HPDE6-E6E7 (cell line): ENCODE measurements at regions not wholly inside any gene's neighbourhood (a gene's known extent, or its start where the extent isn't known, plus 50 kb on each side); places are given as distances from the start of the nearest gene placed in this dataset.
A peak's percentile ranks its signal among the peaks of the same experiment; 100 is the strongest.
"Not testable (repeated sequence)": the region's sequence is repeated elsewhere in the genome, so short reads cannot be mapped to it uniquely, and the experiment has no call there.

Experiments used
- DNase-seq: peaks from one replicate; pipeline ENCODE4 v3.0.0; 2011; ENCODE audit warnings: missing footprints; ENCODE audit errors: extremely low spot score

DNA sequence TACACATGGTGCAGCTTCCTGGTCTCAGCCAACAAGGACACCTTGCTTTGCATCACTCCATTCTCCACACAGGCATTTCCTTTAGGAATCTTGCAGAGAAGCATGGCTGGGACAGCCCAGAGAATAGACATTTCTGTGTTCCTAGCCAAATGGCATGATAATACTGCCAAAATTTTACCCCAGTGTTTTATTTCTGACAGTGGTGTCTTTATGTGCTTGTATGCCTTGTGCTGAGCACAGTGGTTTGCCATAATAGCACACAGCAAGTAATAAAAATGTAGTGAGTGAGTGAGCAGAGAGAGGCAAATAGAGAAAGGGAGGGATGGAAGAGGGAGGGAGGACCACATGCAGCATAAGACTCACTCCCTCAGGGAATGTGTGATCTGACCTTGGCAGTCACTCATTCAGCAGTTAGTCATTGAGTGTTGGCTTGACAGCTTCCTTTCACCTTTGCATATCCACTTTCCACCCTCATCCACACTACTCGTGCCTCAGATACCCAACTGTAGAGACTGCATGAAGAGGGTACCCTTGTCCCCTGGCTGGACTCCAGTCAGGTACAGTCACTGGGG, 212.8 kb upstream of the CCDC196 start:
- DNase-seq = no peak

GRCh38 chr14:66278418-66278817, 207.8 kb upstream of the CCDC196 start:
- DNase-seq = not testable (repeated sequence)

GRCh38 chr14:66281036-66281776, 205.0 kb upstream of the CCDC196 start:
- DNase-seq = no peak

GRCh38 chr14:66284346-66284745, 201.8 kb upstream of the CCDC196 start:
- DNase-seq = no peak

GRCh38 chr14:66288511-66288910, 197.7 kb upstream of the CCDC196 start:
- DNase-seq = no peak

DNA sequence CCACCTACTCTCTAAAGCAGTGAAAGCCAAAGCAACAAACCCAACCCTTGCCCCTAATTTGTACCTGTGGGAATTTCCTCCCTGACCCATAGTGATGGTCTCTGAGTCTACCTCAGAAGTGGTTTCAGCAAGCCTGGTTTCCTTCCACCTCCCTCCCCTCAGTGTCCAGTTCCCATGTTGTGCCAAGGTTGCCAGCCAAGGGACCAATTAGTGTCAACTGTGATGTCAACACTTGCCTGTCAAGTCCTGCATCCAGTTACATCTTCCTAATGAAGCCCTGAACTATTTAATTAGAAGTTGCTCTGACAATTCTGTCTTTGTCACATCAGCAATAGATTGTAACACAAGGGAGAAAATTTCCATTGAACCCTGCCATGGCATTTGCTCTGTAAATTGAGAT, 194.4 kb upstream of the CCDC196 start:
- no peak for DNase-seq

DNA sequence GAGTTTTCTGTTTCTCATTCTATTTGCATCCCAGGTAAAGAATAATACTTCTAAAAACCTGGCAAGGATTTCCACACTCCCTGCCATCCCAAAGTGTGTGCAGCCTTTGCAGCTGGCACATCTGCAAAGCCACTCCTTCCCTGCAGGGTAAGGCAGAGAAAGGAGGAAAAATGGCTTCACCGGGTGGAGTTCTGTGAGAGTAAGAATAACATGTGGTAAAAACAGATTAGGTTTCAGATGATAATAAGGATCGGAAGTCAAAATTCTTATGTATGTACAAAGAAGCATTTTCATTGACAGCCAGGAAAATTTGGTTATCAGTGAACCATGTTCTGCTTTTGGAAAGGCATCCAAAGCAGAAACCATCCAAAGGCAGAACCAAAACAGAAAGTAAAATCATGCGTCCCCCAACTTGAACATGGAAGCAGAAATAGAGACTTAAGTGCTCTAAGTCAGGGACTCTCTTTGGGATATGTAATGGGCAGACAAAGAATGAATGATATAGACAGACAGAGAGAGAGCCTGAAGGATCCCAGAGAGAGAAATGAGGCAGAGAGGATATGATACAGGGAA, 192.6 kb upstream of the CCDC196 start:
- no peak for DNase-seq

DNA sequence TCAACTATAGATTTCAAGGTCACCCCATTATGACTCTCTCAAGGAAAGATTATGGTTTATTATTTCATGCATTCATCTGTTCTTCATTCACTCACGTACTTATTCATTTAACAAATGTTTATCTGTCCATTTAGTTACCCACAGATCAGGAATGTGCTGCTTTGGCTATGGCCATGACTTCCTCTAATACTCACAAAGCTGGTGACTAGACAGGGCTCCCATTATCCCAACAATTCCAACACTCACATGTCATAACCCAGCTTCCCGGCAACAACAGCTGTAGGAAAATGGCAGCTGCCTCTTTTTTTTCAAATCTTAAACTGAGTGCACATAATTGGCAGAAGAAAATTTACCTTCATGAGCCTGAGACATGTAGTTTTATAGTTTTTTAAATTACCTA, 190.8 kb upstream of the CCDC196 start:
- no peak for DNase-seq

DNA sequence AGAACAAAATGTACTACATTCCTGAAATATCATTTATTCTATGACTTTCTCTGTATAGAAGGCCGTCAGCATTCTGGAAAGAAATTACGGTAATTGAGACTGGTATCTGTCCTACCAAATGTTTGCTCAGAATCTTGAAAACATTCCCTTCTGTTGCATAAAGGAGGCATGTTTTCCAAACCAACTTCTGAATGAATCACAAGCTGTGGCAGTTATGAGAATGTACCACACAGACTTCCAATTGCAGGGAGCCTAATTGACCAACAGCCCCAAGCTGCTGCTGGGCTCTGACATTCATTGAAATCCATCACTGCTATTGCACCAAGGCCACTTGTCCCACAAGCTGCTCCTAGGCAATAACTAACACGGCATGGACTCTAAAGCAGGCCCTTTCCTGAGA, 185.3 kb upstream of the CCDC196 start:
- no peak for DNase-seq

- DNase-seq = no peak
Measured at GRCh38 chr14:66306101-66306500, 180.1 kb upstream of the CCDC196 start.

DNA sequence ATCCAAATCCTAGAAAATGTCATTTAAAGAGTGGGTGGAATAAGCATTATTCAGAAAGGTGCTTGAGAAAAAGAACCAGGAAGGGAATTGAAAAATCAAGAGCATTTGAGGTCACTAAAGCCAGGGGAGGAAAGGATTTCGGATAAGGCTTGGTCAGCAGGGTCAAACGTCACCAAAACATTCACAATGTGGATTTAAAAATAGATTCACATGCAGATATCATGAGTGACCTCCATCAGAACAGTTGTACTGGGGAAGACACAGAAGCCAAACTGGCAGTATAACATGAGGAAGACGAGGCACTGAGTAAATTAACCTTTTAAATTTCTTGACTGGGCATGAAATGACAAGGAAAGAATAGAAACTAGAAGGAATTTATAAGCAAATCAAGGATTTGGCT, 175.1 kb upstream of the CCDC196 start:
- DNase-seq = no peak

- DNase-seq = no peak
Measured at GRCh38 chr14:66311990-66312389, 174.2 kb upstream of the CCDC196 start.

GRCh38 chr14:66312451-66312850, 173.7 kb upstream of the CCDC196 start:
- DNase-seq = no peak

DNA sequence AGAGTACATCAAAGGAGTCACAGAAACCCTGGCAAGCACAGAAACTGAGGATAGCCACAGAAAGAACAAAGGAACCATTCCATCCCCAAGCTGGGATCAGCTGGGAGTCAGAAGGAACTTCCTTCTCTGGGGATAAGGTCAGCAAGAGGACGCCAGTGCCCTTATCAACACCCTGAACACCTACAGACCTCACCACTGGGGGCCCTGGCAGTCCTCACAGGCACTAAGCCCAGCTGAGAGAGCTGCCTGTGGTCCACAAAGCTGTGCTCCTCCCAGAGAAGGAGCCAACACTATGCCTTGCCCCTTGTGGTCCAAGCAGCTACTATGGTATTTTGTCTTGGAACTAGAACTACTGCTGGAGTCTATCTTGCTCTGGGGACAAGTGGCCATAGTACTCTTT, 171.1 kb upstream of the CCDC196 start:
- no peak for DNase-seq

- no peak for DNase-seq
Measured at GRCh38 chr14:66315548-66315947, 170.6 kb upstream of the CCDC196 start.

DNA sequence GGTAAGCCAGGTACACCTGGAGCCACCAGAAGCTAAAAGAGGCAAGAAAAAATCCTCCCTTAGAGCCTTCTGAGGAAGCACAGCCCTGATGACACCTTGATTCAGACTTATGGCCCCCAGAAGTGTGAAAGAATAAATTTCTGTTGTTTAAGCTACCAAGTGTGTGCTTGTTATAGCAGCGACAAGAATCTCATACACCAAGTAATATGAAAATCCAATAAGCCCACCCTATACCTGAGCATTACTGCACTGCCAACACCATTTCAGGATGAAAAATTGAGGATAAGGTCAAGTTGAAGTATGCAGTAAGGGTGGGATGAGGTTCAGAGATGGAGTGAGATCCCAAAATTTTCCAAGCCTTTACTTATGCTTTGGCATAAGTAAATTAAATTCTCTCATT, 163.6 kb upstream of the CCDC196 start:
- no peak for DNase-seq

DNA sequence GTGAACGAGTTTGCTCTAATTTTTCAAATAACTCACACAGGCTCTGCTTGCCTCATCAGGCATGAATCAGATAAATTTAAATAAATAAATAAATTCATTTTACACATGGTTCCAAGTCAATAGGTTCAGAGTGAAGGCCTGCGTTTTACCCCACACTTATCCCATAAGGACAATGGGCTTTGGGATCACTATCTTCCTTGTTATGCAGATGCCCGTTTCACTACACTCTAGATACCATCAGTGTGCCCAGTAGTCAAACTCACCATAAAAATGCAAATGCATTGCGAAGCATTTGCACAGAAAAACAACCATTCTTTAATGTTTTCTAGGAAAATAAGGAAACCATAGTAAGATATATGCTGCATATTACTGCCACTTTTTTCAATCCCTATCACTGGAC, 155.9 kb upstream of the CCDC196 start:
- no peak for DNase-seq

DNA sequence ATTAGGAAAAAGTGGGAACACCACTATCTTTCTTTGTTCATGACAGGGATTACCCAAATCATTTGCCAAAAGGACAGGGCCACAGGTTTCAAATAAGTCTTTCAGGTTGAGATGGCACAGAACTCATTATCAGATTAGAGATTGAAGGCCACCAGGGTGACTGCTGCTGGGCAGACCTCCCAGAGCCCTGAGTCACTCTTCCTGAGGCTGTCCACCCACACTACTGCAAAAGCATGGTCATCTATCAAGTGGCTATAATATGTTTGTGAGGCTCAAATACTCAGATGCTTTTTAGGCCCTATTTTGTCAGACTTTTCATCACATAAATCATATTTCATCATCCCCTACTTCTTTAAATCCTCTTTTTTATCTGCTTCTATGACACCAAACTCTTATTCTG, 155.3 kb upstream of the CCDC196 start:
- DNase-seq = no peak

DNA sequence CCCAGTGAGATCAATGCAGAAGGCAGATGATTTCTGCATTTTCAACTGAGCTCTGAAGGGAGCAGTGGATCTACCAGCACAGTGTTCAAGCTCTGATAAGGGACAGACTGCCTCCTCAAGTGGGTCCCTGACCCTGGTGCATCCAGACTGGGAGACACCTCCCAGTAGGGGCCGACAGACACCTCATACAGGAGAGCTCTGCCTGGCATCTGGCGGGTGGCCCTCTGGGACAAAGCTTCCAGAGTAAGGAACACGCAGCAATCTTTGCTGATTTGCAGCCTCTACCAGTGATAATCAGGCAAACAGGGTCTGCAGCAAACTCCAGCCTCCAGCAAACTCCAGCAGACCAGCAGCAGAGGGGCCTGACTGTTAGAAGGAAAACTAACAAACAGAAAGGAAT, 152.9 kb upstream of the CCDC196 start:
- DNase-seq = not testable (repeated sequence)

GRCh38 chr14:66341239-66341638, 144.9 kb upstream of the CCDC196 start:
- no peak for DNase-seq

GRCh38 chr14:66345986-66346385, 140.2 kb upstream of the CCDC196 start:
- DNase-seq = no peak

DNA sequence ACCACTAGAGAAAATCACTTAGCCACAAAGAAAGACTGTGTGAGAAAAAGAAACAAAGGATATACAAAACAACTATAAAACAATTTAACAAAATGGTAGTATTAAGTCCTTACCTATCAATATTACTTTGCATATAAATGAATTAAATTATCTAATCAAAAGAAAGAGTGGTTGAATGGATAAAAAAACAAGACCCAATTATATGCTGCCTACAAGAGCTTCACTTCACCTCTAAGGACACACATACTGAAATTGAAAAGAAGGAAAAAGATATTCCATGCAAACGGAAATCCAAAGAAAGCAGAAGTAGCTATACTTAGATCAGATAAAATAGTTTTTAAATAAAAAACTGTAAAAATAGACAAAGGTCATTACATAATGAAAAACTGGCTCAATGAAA, 134.9 kb upstream of the CCDC196 start:
- no peak for DNase-seq

GRCh38 chr14:66359500-66359899, 126.7 kb upstream of the CCDC196 start:
- peak; percentile 19 for DNase-seq
